ENCODE measurements at regions not wholly inside any gene's neighbourhood (a gene's known extent, or its start where the extent isn't known, plus 50 kb on each side); places are given as distances from the start of the nearest gene placed in this dataset.

DNA sequence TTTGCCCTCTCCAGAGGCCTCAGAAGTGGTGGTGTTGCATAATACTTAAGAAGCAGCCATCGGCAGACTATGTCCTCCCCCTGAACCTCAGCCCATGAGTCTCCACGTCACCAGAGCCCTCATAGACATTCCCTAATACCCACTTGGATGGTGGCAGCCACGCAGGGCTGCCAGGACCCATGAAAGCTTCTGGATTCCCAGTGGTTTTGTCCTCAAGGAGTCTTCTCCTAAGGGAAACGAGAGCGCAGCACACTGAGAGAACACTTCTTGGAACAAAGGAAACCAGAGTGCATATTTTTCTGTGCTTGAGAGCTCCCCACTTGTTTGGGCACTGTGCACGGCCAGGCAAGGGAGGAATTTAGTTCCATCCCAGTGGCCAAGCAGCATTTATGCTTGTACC lies 204.1 kb upstream of the DMD start:
- Histone ChIP-seq H3K4me2 (ENCODE audit: low read depth, low read length) (no peak overlapping the region), H3K9me1 (ENCODE audit: insufficient read depth, low read length) (no peaks in the 10 kb centered on the region), H2BK20ac (ENCODE audit: low read depth, low read length) (no peak overlapping the region), H2BK5ac (ENCODE audit: low read depth, low read length, poor library complexity, severe bottlenecking) (no peak overlapping the region), H2AK5ac (ENCODE audit: low read depth, low read length) (no peak overlapping the region), H4K5ac (ENCODE audit: low read depth, low read length) (no peak overlapping the region), H3K4me1 (ENCODE audit: control insufficient read depth, insufficient read depth, low read length) (no peaks in the 10 kb centered on the region), H4K20me1 (ENCODE audit: insufficient read depth, low read length) (no peaks in the 10 kb centered on the region), H3K79me1 (ENCODE audit: low read depth in 1 of 2, low read length in 2 of 2) (no peaks in the 10 kb centered on the region), H3K36me3 (ENCODE audit: control insufficient read depth, insufficient read depth, low read length) (no peaks in the 10 kb centered on the region), H4K8ac (ENCODE audit: low read depth in 2 of 2, low read length in 2 of 2) (no peak overlapping the region), H3K9me3 (ENCODE audit: control insufficient read depth, insufficient read depth, low read length) (peaks cover 2% of the 10 kb centered on the region; the same call in 1 of the 2 replicates), H3K18ac (ENCODE audit: low read depth, low read length) (no peak overlapping the region), H4K91ac (ENCODE audit: insufficient read depth, low read depth, low read length) (no peak overlapping the region), H3K9ac (ENCODE audit: low read depth, low read length) (no peak overlapping the region), H2BK120ac (ENCODE audit: low read depth, low read length) (no peak overlapping the region), H3K4me3 (ENCODE audit: insufficient read depth, low read depth, low read length) (no peak overlapping the region), H2AFZ (replicated peaks; ENCODE audit: low read length, poor library complexity) (no peak overlapping the region), H3K56ac (ENCODE audit: extremely low read depth, insufficient read depth, low read length) (no peak overlapping the region), H2AK9ac (replicated peaks; ENCODE audit: low read depth, low read length, poor library complexity) (no peak overlapping the region), H3K4ac (ENCODE audit: low read depth, low read length) (no peak overlapping the region), H3K23ac (ENCODE audit: low read depth, low read length) (no peak overlapping the region), H3K27ac (ENCODE audit: insufficient read depth, low read length) (no peak overlapping the region), H2BK15ac (ENCODE audit: low read depth, low read length) (no peak overlapping the region), H3K27me3 (ENCODE audit: control insufficient read depth, insufficient read depth, low read length) (no peaks in the 10 kb centered on the region), H3K14ac (replicated peaks; ENCODE audit: low read depth, low read length) (no peak overlapping the region)
- ChIA-PET POLR2A (ENCODE audit: unreplicated experiment) (no interaction called here), CTCF (no interaction called here)
- no peak for ATAC-seq (ENCODE audit: low read depth)
- BruUV-seq (replicated peaks), result no TSS peak
- DNase-seq, result no peak
- dilution Hi-C loops (cut with HindIII; ENCODE audit: low sequenced_read_pairs, unreplicated experiment), result no loop called here
- no peak for TF ChIP-seq MAZ (IDR thresholded peaks at IDR 0.05; ENCODE audit: borderline replicate concordance, low read depth, low read length)
- TF ChIP-seq, protein P1, sequence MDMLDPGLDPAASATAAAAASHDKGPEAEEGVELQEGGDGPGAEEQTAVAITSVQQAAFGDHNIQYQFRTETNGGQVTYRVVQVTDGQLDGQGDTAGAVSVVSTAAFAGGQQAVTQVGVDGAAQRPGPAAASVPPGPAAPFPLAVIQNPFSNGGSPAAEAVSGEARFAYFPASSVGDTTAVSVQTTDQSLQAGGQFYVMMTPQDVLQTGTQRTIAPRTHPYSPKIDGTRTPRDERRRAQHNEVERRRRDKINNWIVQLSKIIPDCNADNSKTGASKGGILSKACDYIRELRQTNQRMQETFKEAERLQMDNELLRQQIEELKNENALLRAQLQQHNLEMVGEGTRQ (IDR thresholded peaks at IDR 0.05; ENCODE audit: low read depth, low read length), result no peak
- TF ChIP-seq SMC3 (IDR thresholded peaks at IDR 0.05; ENCODE audit: low read depth, low read length), result no peak
- TF ChIP-seq, protein P2, sequence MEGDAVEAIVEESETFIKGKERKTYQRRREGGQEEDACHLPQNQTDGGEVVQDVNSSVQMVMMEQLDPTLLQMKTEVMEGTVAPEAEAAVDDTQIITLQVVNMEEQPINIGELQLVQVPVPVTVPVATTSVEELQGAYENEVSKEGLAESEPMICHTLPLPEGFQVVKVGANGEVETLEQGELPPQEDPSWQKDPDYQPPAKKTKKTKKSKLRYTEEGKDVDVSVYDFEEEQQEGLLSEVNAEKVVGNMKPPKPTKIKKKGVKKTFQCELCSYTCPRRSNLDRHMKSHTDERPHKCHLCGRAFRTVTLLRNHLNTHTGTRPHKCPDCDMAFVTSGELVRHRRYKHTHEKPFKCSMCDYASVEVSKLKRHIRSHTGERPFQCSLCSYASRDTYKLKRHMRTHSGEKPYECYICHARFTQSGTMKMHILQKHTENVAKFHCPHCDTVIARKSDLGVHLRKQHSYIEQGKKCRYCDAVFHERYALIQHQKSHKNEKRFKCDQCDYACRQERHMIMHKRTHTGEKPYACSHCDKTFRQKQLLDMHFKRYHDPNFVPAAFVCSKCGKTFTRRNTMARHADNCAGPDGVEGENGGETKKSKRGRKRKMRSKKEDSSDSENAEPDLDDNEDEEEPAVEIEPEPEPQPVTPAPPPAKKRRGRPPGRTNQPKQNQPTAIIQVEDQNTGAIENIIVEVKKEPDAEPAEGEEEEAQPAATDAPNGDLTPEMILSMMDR (conservative IDR thresholded peaks at IDR 0.05; ENCODE audit: low read depth, low read length), result no peak
- TF ChIP-seq RCOR1 (IDR thresholded peaks at IDR 0.05; ENCODE audit: insufficient replicate concordance, low read length), result no peak
- TF ChIP-seq CEBPB (IDR thresholded peaks at IDR 0.05; ENCODE audit: low read depth, low read length), result no peak
- no peak for TF ChIP-seq FOS (IDR thresholded peaks at IDR 0.05; ENCODE audit: low read depth, low read length)
- TF ChIP-seq MXI1 (IDR thresholded peaks at IDR 0.05; ENCODE audit: borderline replicate concordance, low read depth, low read length), result no peak
- TF ChIP-seq, protein P3, sequence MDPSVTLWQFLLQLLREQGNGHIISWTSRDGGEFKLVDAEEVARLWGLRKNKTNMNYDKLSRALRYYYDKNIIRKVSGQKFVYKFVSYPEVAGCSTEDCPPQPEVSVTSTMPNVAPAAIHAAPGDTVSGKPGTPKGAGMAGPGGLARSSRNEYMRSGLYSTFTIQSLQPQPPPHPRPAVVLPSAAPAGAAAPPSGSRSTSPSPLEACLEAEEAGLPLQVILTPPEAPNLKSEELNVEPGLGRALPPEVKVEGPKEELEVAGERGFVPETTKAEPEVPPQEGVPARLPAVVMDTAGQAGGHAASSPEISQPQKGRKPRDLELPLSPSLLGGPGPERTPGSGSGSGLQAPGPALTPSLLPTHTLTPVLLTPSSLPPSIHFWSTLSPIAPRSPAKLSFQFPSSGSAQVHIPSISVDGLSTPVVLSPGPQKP (IDR thresholded peaks at IDR 0.05; ENCODE audit: borderline replicate concordance, low read depth, low read length), result no peak
- no peak for TF ChIP-seq RFX5 (IDR thresholded peaks at IDR 0.05; ENCODE audit: low read depth, low read length)
- no peak for TF ChIP-seq MAFK (IDR thresholded peaks at IDR 0.05; ENCODE audit: low read depth, low read length)
- no peak for TF ChIP-seq CHD1 (IDR thresholded peaks at IDR 0.05; ENCODE audit: low read depth, low read length)
- no peak for TF ChIP-seq BHLHE40 (IDR thresholded peaks at IDR 0.05; ENCODE audit: low read depth, low read length)
- TF ChIP-seq POLR2A (IDR thresholded peaks at IDR 0.05; ENCODE audit: low read depth, low read length), result no peak
- TF ChIP-seq NFE2L2 (IDR thresholded peaks at IDR 0.05; ENCODE audit: low read depth, low read length), result no peak
- TF ChIP-seq RAD21 (IDR thresholded peaks at IDR 0.05; ENCODE audit: low read length), result no peak
- intact Hi-C loops (cut with micrococcal nuclease), result no loop called here
- in situ Hi-C loops (cut with MboI; ENCODE audit: low sequenced_read_pairs), result no loop called here
- no CpG with 5 or more reads among the region's 6 CpGs for WGBS, 2 experiments (ENCODE audit: extremely low coverage in 2 of 2, insufficient read length in 1 of 2)
